Stimulated activated naive CD8-positive, alpha-beta T cell treated with anti-CD3 and anti-CD28 coated beads, Interleukin-15, amount 100 ng/mL, for 72 hours (primary cell): ENCODE measurements at regions not wholly inside any gene's neighbourhood (a gene's known extent, or its start where the extent isn't known, plus 50 kb on each side); places are given as distances from the start of the nearest gene placed in this dataset.

Experiments used
- ATAC-seq: fragments of 150-1000 bp; cut with Tn5 transposase; 2 replicates; pipeline ENCODE4 v1.10.0; 2021; ENCODE audit warnings: mild to moderate bottlenecking, moderate library complexity
- DNase-seq, 2 donors: peaks; one replicate each; pipeline ENCODE4 v3.0.0; 2021 to 2022
- H3K27ac Mint-ChIP-seq, 2 donors: one replicate each; pipeline ENCODE4 v1.8.0; 2022; ENCODE audit warnings: mild to moderate bottlenecking in 2 of 2, mixed read lengths in 2 of 2, moderate library complexity in 2 of 2
- H3K27me3 Mint-ChIP-seq: one replicate; pipeline ENCODE4 v1.8.0; 2022; ENCODE audit warnings: mixed read lengths
- H3K4me1 Mint-ChIP-seq: one replicate; pipeline ENCODE4 v1.8.0; 2022; ENCODE audit warnings: mild to moderate bottlenecking, mixed read lengths
- H3K4me3 Mint-ChIP-seq, 2 donors: one replicate each; pipeline ENCODE4 v1.8.0; 2022; ENCODE audit warnings: mild to moderate bottlenecking in 2 of 2, mixed read lengths in 2 of 2, moderate library complexity in 1 of 2
- H3K9me3 Mint-ChIP-seq, 2 donors: one replicate each; pipeline ENCODE4 v1.8.0; 2022; ENCODE audit warnings: mixed read lengths in 2 of 2

GRCh38 chr5:62000646-62001045 is 305.4 kb upstream of the KIF2A start:
- DNase-seq (no peak), ATAC-seq (no peak)
- no peaks in the 10 kb centered on the region for H3K4me1 Mint-ChIP-seq
- H3K9me3 Mint-ChIP-seq: no peaks in the 10 kb centered on the region
- no peak overlapping the region for H3K4me3 Mint-ChIP-seq
- H3K27me3 Mint-ChIP-seq: peaks cover 8% of the 10 kb centered on the region
- no peak overlapping the region for H3K27ac Mint-ChIP-seq

- ATAC-seq (no peak), DNase-seq (no peak)
- no peak overlapping the region for H3K4me3 Mint-ChIP-seq
- no peaks in the 10 kb centered on the region for H3K9me3 Mint-ChIP-seq
- no peak overlapping the region for H3K27ac Mint-ChIP-seq
- peaks cover 8% of the 10 kb centered on the region for H3K27me3 Mint-ChIP-seq
- H3K4me1 Mint-ChIP-seq: no peaks in the 10 kb centered on the region
Measured at GRCh38 chr5:62001640-62002039, 304.4 kb upstream of the KIF2A start.

GRCh38 chr5:62002436-62002835 is 303.6 kb upstream of the KIF2A start:
- DNase-seq: no peak

GRCh38 chr5:62005551-62005950 is 300.5 kb upstream of the KIF2A start:
- Mint-ChIP-seq H3K4me1 (no peaks in the 10 kb centered on the region), H3K4me3 (no peak overlapping the region), H3K27ac (no peak overlapping the region), H3K27me3 (peaks cover 8% of the 10 kb centered on the region), H3K9me3 (peaks cover 9 to 13% of the 10 kb centered on the region in 2 donors)
- no peak for DNase-seq
- ATAC-seq: no peak

More at GRCh38 chr5:62002436-62002835, 303.6 kb upstream of the KIF2A start:
- H3K27ac Mint-ChIP-seq: no peak overlapping the region
- H3K4me3 Mint-ChIP-seq: no peak overlapping the region
- no peak for ATAC-seq
- H3K9me3 Mint-ChIP-seq: peaks cover 4 to 6% of the 10 kb centered on the region in 2 donors
- no peaks in the 10 kb centered on the region for H3K4me1 Mint-ChIP-seq
- H3K27me3 Mint-ChIP-seq: peaks cover 8% of the 10 kb centered on the region

GRCh38 chr5:62007457-62007856 is 298.5 kb upstream of the KIF2A start:
- Mint-ChIP-seq H3K27ac (no peak overlapping the region), H3K4me1 (no peaks in the 10 kb centered on the region), H3K27me3 (peaks cover 8% of the 10 kb centered on the region), H3K9me3 (peaks cover 9 to 13% of the 10 kb centered on the region in 2 donors), H3K4me3 (no peak overlapping the region)
- DNase-seq (no peak), ATAC-seq (no peak)

GRCh38 chr5:62011089-62011664 is 294.8 kb upstream of the KIF2A start:
- ATAC-seq (no peak), DNase-seq (no peak)
- no peak overlapping the region for H3K4me3 Mint-ChIP-seq
- no peak overlapping the region for H3K27ac Mint-ChIP-seq
- H3K4me1 Mint-ChIP-seq: no peaks in the 10 kb centered on the region
- H3K27me3 Mint-ChIP-seq: no peaks in the 10 kb centered on the region
- H3K9me3 Mint-ChIP-seq: peaks cover 9 to 23% of the 10 kb centered on the region in 2 donors

- Mint-ChIP-seq H3K27me3 (no peaks in the 10 kb centered on the region), H3K4me3 (no peak overlapping the region), H3K4me1 (no peaks in the 10 kb centered on the region), H3K27ac (no peak overlapping the region), H3K9me3 (peaks cover 7 to 10% of the 10 kb centered on the region in 2 donors)
- ATAC-seq (no peak), DNase-seq (no peak)
Measured at GRCh38 chr5:62017092-62017491, 288.9 kb upstream of the KIF2A start.

GRCh38 chr5:62029303-62029702 is 276.7 kb upstream of the KIF2A start:
- DNase-seq: no peak
- peaks cover 5% of the 10 kb centered on the region for H3K27me3 Mint-ChIP-seq
- ATAC-seq: no peak
- H3K27ac Mint-ChIP-seq: no peak overlapping the region
- H3K4me1 Mint-ChIP-seq: no peaks in the 10 kb centered on the region
- H3K4me3 Mint-ChIP-seq: no peak overlapping the region
- peaks cover 11 to 19% of the 10 kb centered on the region in 2 donors for H3K9me3 Mint-ChIP-seq

GRCh38 chr5:62030326-62030725 is 275.7 kb upstream of the KIF2A start:
- no peak overlapping the region for H3K27ac Mint-ChIP-seq
- peaks cover 10 to 27% of the 10 kb centered on the region in 2 donors for H3K9me3 Mint-ChIP-seq
- peaks cover 5% of the 10 kb centered on the region for H3K27me3 Mint-ChIP-seq
- ATAC-seq (no peak), DNase-seq (no peak)
- no peak overlapping the region for H3K4me3 Mint-ChIP-seq
- no peaks in the 10 kb centered on the region for H3K4me1 Mint-ChIP-seq

GRCh38 chr5:62038024-62038423 is 268.0 kb upstream of the KIF2A start:
- DNase-seq (no peak), ATAC-seq (no peak)
- Mint-ChIP-seq H3K4me1 (no peaks in the 10 kb centered on the region), H3K27me3 (no peaks in the 10 kb centered on the region), H3K27ac (no peak overlapping the region), H3K9me3 (peaks cover 10 to 19% of the 10 kb centered on the region in 2 donors), H3K4me3 (no peak overlapping the region)

GRCh38 chr5:62041156-62041756 is 264.8 kb upstream of the KIF2A start:
- H3K27ac Mint-ChIP-seq: no peak overlapping the region
- DNase-seq: no peak
- no peak for ATAC-seq
- H3K9me3 Mint-ChIP-seq: peaks cover under 1 to 2% of the 10 kb centered on the region in 2 donors
- H3K4me1 Mint-ChIP-seq: no peaks in the 10 kb centered on the region
- no peaks in the 10 kb centered on the region for H3K27me3 Mint-ChIP-seq
- H3K4me3 Mint-ChIP-seq: no peak overlapping the region

- Mint-ChIP-seq H3K4me1 (no peaks in the 10 kb centered on the region), H3K4me3 (no peak overlapping the region), H3K27ac (no peak overlapping the region), H3K9me3 (no peaks in the 10 kb centered on the region), H3K27me3 (no peaks in the 10 kb centered on the region)
- ATAC-seq: no peak
- no peak for DNase-seq
Measured at GRCh38 chr5:62042007-62042406, 264.0 kb upstream of the KIF2A start.

GRCh38 chr5:62043289-62044280 is 262.4 kb upstream of the KIF2A start:
- DNase-seq (no peak), ATAC-seq (no peak)
- no peak overlapping the region for H3K27ac Mint-ChIP-seq
- H3K27me3 Mint-ChIP-seq: no peaks in the 10 kb centered on the region
- H3K4me1 Mint-ChIP-seq: no peaks in the 10 kb centered on the region
- peaks cover 0 to 2% of the 10 kb centered on the region in 2 donors for H3K9me3 Mint-ChIP-seq
- H3K4me3 Mint-ChIP-seq: no peak overlapping the region

GRCh38 chr5:62044989-62045388 is 261.0 kb upstream of the KIF2A start:
- DNase-seq (no peak), ATAC-seq (no peak)
- Mint-ChIP-seq H3K27ac (no peak overlapping the region), H3K4me1 (no peaks in the 10 kb centered on the region), H3K4me3 (no peak overlapping the region), H3K9me3 (peaks cover 3 to 7% of the 10 kb centered on the region in 2 donors), H3K27me3 (peaks cover 3% of the 10 kb centered on the region)

GRCh38 chr5:62046191-62046590 is 259.8 kb upstream of the KIF2A start:
- Mint-ChIP-seq H3K27ac (no peak overlapping the region), H3K9me3 (peaks cover 7 to 9% of the 10 kb centered on the region in 2 donors), H3K27me3 (peaks cover 15% of the 10 kb centered on the region), H3K4me3 (no peak overlapping the region), H3K4me1 (no peaks in the 10 kb centered on the region)
- DNase-seq: no peak
- ATAC-seq: no peak

GRCh38 chr5:62051747-62052146 is 254.3 kb upstream of the KIF2A start:
- H3K9me3 Mint-ChIP-seq: peaks cover 7 to 17% of the 10 kb centered on the region in 2 donors
- no peak overlapping the region for H3K27ac Mint-ChIP-seq
- ATAC-seq (peak; percentile 15), DNase-seq (no peak)
- no peaks in the 10 kb centered on the region for H3K4me1 Mint-ChIP-seq
- H3K27me3 Mint-ChIP-seq: peaks cover 21% of the 10 kb centered on the region
- no peak overlapping the region for H3K4me3 Mint-ChIP-seq
